ENCODE measurements at regions not wholly inside any gene's neighbourhood (a gene's known extent, or its start where the extent isn't known, plus 50 kb on each side); places are given as distances from the start of the nearest gene placed in this dataset.

DNA sequence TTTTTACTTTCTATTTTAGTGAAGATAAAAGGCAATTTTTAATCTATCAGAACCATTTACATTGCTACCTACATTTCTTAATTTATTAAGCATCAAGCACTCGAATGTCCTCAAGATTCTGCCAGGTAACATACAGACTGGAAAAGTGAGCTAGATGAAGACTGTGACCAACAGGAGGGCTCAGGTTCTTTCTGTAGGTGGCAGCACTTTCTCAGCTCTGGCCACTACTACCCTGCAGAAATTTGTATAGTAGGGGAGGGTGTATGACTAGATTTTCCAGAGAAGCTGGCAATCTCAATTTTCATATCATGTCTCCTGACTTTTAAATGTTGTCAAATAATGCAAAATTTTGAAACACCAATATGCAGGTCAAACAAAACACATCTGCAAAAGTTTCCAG lies 165.0 kb upstream of the SUCLG2 start:
- TF ChIP-seq GATA2 (IDR thresholded peaks at IDR 0.05; ENCODE audit: low read depth, low read length), result no peak
- no peak for TF ChIP-seq GATA3 (IDR thresholded peaks at IDR 0.05; ENCODE audit: low read depth, low read length)
